ENCODE measurements at regions not wholly inside any gene's neighbourhood (a gene's known extent, or its start where the extent isn't known, plus 50 kb on each side); places are given as distances from the start of the nearest gene placed in this dataset.
"Not testable (repeated sequence)": the region's sequence is repeated elsewhere in the genome, so short reads cannot be mapped to it uniquely, and the experiment has no call there.

DNA sequence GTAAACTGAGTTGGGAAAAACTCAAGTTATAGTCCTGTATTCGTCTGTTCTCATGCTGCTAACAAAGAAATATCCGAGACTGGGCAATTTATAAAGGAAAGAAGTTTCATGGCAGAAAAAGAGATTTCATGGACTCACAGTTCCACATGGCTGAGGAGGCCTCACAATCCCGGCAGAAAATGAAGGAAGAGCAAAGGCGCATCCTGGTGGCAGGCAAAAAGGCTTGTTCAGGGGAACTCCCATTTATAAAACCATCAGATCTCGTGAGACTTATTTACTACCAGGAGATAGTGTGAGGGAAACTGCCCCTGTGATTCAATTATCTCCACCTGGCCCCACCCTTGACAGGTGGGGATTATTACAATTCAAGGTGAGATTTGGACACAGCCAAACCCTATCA, 292.6 kb upstream of the SYT1 start:
- no peak for DNase-seq (ENCODE audit: low read depth in 4 of 4, low spot score in 3 of 4)

DNA sequence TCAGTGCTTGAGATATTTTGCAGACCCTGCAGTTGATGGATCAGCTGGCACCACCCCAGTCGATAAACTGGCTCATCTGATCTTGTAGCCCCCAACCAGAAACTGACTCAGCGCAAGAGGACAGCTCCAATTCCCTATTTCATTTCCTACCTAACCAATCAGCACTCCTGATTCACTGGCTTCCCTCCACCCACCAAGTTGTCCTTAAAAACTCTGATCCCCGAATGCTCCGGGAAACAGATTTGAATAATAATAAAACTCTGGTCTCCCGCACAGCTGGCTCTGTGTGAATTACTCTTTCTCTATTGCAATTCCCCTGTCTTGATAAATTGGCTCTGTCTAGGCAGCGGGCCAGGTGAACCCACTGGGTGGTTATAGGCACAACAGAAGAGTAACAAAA, 289.4 kb upstream of the SYT1 start:
- DNase-seq (ENCODE audit: low read depth in 4 of 4, low spot score in 3 of 4): not testable (repeated sequence)

DNA sequence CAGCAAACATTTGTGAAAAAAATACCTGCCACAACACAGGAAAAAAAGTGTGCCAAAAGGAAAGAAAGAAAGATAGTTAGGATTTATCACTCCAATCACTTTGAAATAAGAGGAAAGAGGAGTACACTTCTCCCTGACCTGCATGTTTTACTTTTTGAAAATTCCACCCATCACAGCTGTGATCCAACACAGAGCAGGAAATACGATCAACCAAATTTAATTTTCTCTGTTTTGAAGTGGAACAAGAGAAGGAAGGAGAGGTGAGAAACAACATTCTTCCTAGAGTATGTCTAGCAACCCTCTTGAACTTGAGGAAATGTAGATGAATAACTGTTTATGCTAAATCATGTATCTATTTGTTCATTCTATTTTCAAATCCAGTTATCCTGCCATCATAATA, 284.7 kb upstream of the SYT1 start:
- no peak for DNase-seq (ENCODE audit: low read depth in 4 of 4, low spot score in 3 of 4)

GRCh38 chr12:78580296-78580695, 284.3 kb upstream of the SYT1 start:
- DNase-seq (ENCODE audit: low read depth in 4 of 4, low spot score in 3 of 4): no peak

GRCh38 chr12:78584695-78585094, 279.9 kb upstream of the SYT1 start:
- DNase-seq (ENCODE audit: low read depth in 4 of 4, low spot score in 3 of 4): no peak

DNA sequence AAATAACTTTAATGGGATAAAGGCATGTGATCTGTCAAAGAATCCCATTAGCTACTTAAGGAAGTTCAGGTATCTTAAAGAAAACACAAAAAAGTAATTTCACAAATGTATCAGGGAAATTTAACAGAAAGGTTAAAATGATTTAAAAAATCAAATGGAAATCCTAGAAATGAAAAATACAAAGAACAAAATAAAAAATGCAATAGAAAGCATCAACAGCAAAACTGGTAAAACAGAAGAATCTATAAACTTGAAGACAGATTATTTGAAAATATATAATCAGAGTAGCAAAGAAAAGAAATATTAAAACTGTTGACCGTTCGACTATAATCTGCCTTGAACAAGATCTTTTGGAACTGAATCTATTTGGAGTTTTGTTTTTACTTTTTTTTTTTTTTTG, 279.4 kb upstream of the SYT1 start:
- no peak for DNase-seq (ENCODE audit: low read depth in 4 of 4, low spot score in 3 of 4)

DNA sequence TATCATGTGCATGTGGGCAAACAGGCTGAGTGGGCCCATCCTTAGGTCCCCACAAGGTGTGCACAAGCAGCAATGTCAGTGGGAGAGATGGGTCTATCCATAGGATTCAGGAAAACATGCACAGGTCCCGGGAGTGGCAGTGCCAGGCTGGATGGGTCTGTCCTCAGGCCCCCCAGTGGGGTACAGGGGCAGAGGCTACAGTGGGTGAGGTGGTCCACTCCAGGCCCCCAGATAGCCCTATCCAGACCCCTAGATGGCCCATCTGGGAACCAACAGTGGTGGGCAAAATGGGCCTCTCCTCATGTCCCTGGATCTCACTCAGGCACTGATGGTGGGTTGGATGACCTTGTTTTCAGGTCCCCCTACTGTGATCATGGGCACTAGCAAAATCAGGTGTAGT, 277.8 kb upstream of the SYT1 start:
- no peak for DNase-seq (ENCODE audit: low read depth in 4 of 4, low spot score in 3 of 4)

DNA sequence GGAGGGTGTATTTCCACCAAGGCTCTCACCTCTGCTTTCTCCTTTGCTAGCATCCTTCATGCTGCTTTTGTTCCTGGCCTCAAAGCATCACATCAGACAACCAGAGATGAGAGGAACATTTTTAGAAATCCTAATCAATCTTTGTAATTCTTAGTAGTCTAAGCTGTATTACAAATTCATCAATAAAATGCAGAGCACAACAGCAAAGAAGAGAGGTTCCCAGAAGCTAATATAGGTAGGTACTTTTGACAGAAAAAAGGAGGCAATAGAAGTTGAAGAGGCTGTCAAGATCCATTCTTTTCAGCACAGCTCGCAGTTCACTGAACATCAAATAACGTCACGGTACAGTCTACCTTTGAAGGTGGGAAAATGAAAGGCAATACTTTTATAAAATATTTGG, 265.2 kb upstream of the SYT1 start:
- DNase-seq (ENCODE audit: low read depth in 4 of 4, low spot score in 3 of 4): no peak

DNA sequence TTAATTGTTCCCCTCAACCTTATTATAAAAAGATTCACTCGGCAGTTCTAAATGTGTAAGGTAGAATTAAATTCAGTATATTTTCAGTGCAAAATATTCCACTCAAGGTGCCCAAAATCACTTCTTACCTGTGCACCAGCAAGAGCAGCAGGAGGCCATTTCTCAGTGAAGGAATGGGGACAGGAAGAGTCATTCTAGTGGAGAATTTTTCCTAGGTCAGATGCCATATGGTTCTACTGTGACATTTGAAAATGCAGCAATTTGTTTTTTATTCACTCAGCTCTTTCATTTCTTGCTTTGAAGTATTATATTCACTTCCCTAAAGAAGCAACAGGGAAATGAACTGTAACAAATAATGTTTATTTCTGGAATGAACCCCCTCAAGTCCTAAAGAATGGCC, 264.0 kb upstream of the SYT1 start:
- no peak for DNase-seq (ENCODE audit: low read depth in 4 of 4, low spot score in 3 of 4)

GRCh38 chr12:78611504-78611903, 253.1 kb upstream of the SYT1 start:
- no peak for DNase-seq (ENCODE audit: low read depth in 4 of 4, low spot score in 3 of 4)

- no peak for DNase-seq (ENCODE audit: low read depth in 4 of 4, low spot score in 3 of 4)
Observed at GRCh38 chr12:78612190-78612589, 252.4 kb upstream of the SYT1 start.

- DNase-seq (ENCODE audit: low read depth in 4 of 4, low spot score in 3 of 4): no peak
Observed at GRCh38 chr12:78617683-78618082, 246.9 kb upstream of the SYT1 start.

GRCh38 chr12:78622529-78623195, 241.9 kb upstream of the SYT1 start:
- no peak for DNase-seq (ENCODE audit: low read depth in 4 of 4, low spot score in 3 of 4)

GRCh38 chr12:78628491-78629100, 236.0 kb upstream of the SYT1 start:
- no peak for DNase-seq (ENCODE audit: low read depth in 4 of 4, low spot score in 3 of 4)

DNA sequence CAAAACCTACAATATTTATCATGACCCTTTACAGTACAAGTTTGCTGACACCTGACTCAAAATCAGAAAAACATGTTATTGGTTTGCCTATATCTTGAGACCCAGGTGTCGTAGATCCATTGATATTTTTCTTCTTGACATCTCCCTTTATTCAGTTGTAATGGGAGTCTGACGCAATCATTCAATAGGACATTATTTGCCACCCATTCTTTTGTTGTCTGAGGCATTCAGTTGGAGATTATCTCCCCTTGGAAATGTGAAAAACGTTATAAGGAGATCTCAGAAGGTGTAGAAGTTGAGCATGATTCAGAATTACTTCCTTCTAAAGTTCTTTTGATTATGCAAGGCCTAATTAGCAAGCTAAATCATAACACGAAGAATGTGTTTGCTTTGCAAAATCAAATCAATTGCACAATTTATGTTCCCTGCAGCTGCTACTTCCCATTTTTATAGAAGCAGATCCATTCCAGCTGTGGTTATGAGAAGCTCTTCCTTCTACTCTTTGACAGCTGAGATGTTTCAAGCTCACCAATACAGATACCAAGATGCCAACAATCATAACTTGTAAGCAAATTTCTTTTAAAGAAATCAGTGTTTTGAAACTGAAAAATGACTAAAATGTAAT, 228.2 kb upstream of the SYT1 start:
- DNase-seq (ENCODE audit: low read depth in 4 of 4, low spot score in 3 of 4): no peak

GRCh38 chr12:78641837-78642423, 222.6 kb upstream of the SYT1 start:
- no peak for DNase-seq (ENCODE audit: low read depth in 4 of 4, low spot score in 3 of 4)

DNA sequence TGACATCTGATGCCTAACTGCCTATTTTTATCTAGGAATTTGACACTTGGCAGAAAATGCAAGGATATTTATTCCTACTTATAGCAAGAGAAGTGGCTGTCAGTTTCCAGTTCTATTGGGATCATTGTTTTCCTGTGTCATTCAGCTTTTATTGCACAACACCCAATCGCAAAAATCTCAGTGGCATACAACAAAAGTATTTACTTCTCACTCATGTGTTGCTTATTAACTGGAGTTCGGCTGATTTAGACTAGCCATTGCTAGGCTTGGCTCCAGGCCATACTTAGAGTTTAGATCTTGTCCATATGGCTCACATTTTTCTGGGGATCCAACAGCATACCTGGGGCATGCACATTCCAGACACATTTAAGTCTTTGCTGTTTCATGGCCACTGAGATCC, 218.6 kb upstream of the SYT1 start:
- no peak for DNase-seq (ENCODE audit: low read depth in 4 of 4, low spot score in 3 of 4)

GRCh38 chr12:78651755-78652154, 212.8 kb upstream of the SYT1 start:
- DNase-seq (ENCODE audit: low read depth in 4 of 4, low spot score in 3 of 4): no peak

GRCh38 chr12:78666584-78666983, 198.0 kb upstream of the SYT1 start:
- DNase-seq (ENCODE audit: low read depth in 4 of 4, low spot score in 3 of 4): no peak

DNA sequence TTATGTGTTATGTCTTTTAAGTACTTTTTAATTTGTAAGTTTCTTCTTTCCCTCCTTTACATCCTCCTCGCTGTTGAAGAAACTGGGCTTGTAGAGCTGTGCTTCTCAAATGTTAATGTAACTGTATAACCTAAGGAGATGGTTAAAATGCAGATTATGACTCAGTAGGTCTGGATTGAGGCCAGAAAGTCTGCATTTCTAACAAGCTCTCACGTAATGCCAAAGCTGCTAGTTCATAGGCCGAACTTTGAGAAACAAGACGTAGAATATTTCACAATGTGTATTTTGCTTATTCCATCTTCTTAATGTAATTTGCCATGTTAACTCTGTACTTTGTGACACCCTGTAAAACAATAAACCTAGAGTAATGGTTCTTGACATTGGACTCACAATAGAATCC, 193.3 kb upstream of the SYT1 start:
- DNase-seq (ENCODE audit: low read depth in 4 of 4, low spot score in 3 of 4): no peak

DNA sequence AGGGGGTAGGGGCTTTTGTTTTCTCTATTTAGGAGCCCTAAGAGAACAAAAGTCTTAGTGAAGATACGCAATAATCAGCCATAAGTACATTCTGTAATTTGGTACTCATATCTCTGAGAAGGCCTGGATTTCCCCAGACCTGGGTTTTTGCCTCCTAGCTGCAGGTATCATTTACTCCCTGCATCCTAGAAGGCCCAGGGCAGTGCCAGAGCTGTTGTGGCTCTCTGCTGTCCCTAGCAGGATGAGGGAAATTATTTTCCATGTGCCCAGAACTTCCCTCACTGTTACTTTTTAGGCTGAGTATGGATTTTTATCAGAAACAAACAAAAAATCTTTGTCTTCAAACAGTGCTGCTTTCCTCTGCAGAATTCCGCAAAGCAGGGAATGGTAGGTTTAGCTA, 192.5 kb upstream of the SYT1 start:
- no peak for DNase-seq (ENCODE audit: low read depth in 4 of 4, low spot score in 3 of 4)
